Posterior vena cava (tissue), 2 donors: ENCODE measurements at regions not wholly inside any gene's neighbourhood (a gene's known extent, or its start where the extent isn't known, plus 50 kb on each side); places are given as distances from the start of the nearest gene placed in this dataset.

Experiments used
- DNase-seq: peaks from one replicate; pipeline ENCODE4 v3.0.0-alpha.2; 2020; ENCODE audit warnings: low spot score
- intact Hi-C, 2 donors: fragments of 100-400 bp; cut with DNase I; formaldehyde crosslinking; loops; one replicate each; pipeline versions ENCODE4 v1.14.1 to v1.14.2; 2022 to 2023
- donor health status: DM: yes; HTN: yes; CAD: no.
- donor health status: DM: yes; HTN: yes; CAD: no.

DNA sequence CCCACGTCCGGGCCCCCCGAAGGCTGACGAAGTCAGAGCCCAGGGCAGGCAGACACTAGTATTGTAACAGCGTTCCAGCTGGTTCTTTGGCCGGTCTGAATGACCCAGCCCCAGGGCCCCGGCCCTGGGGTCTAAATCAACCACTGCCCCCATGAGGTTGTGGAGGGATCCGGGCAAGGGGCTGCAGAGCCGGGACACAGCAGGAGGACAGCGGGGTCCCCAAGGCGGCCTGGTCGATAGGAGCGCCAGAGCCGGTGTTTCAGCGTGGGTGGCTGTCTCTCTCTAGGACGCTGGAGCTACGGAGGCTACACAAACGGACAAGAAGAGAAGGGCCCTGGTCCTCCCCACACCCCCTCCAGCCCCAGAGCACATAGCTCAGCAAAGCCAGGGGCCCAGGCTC, 101.8 kb downstream of the RBFOX3 start:
- no peak for DNase-seq
- intact Hi-C loops = no loop called here

DNA sequence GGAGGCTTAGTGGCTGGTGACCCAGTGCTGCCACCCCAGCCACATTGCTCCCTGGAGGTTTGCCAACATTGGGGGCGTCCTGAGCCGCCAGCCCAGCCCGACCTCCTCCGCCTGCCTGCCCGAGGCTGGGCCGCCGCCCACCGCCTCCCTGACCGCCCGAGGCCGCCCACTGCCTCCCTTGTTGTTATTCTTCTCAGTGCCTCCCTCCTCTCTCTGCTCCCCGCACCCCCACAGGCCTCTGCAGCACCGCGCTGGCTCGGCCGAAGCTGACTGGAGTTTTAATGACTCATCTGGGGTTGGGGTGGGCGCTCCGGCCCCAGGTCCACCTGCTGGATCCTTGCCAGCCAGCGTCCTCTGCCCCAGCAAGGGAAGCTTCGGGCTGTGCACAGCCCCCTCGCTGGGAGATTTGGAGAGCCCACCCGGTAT, 102.5 kb downstream of the RBFOX3 start:
- DNase-seq = no peak
- intact Hi-C loops = no loop called here

GRCh38 chr17:79506955-79507354, 103.9 kb downstream of the RBFOX3 start:
- intact Hi-C loops = no loop called here

DNA sequence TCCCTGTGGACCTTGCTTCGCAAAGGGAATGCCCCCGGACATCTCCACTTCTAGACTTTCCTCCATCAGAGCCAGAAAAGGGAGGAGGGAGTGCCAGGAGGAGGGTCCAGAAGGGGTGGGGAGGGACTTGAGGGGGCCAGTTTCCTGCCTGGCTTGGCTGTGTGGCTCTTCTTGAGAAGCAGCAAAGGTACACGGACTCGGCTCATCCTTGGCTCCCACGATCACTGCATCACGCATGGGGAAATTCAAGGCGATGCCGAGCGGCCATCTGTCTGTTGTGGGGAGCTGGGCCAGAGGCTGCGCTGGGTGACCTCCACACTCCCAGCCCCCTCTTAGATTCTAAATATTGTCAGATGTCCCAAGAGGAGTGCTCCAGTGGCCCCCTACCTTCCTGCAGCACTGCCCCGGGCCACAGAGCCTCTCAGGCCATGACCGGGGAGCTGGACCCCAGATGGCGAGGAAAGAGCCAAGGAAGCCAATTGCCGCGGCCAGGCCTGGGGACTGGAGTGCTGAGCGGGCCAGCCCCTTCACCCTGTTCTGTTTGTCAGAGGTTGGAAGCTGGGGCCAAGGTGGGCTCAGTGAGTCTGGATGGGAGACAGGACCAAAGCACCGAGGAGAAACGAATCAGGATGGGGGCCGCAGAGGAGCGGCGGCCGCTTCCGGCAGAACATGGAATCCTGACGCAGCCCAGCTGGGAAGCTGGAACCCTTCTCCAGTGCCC, 104.5 kb downstream of the RBFOX3 start:
- intact Hi-C loops = no loop called here
- DNase-seq = no peak

More at GRCh38 chr17:79506955-79507354, 103.9 kb downstream of the RBFOX3 start:
- no peak for DNase-seq

- DNase-seq = no peak
- intact Hi-C loops = no loop called here
Measured at GRCh38 chr17:79505199-79505598, 105.7 kb downstream of the RBFOX3 start.

GRCh38 chr17:79504181-79504605, 106.7 kb downstream of the RBFOX3 start:
- intact Hi-C loops = no loop called here
- DNase-seq = no peak

- intact Hi-C loops = no loop called here
Measured at GRCh38 chr17:79503126-79503839, 107.6 kb downstream of the RBFOX3 start.

GRCh38 chr17:79501910-79502309, 108.9 kb downstream of the RBFOX3 start:
- DNase-seq = no peak
- intact Hi-C loops = no loop called here

More at GRCh38 chr17:79503126-79503839, 107.6 kb downstream of the RBFOX3 start:
- DNase-seq = no peak

DNA sequence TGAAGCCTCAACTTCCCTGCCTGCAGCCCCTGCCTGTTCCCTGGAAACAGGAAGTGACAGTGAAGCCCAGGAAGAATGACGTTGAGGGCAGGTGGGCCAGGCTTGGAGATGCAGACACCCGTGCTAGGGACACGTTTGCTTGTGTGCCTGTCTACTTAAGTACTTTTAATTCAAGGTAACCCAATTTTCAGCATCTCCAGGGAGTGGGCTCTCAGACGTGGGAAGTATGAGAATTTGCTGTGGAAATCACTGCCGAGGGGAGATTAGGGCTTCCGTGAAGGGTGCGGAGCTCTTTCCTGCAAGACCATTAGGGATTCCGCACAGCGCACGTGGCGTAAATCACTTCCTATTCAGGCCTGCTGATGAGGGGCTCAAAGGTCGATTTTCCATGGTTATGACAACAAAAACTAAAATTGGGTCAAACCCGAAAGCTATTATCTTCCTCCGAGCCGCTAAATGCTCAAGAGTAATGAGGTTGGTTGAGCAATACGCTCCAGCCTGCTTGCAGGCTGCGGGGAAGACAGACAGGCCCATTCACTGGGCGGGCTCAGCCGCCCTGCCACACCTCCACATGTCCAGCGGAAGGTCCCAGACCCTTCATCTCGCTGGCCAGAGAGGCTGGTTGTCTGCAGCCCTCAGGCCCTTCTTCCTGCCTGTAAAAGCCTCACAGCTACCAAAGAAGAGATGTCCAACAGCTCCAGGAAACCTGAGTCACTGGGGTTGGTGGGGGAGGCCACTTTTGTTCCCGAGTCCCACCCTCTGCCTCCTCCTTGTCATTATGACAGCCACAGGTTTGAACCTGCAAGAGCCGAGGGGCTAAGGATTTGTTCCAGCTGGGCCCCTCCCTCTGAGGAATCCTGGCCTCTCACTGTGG, 109.9 kb downstream of the RBFOX3 start:
- DNase-seq = no peak
- intact Hi-C loops = no loop called here

GRCh38 chr17:79498854-79499253, 112.0 kb downstream of the RBFOX3 start:
- intact Hi-C loops = loop anchor here in 1 of 2 donors (5.0 kb wide), 1 partner anchor 712 kb away; no protein-coding TSS in a partner anchor
- no peak for DNase-seq

DNA sequence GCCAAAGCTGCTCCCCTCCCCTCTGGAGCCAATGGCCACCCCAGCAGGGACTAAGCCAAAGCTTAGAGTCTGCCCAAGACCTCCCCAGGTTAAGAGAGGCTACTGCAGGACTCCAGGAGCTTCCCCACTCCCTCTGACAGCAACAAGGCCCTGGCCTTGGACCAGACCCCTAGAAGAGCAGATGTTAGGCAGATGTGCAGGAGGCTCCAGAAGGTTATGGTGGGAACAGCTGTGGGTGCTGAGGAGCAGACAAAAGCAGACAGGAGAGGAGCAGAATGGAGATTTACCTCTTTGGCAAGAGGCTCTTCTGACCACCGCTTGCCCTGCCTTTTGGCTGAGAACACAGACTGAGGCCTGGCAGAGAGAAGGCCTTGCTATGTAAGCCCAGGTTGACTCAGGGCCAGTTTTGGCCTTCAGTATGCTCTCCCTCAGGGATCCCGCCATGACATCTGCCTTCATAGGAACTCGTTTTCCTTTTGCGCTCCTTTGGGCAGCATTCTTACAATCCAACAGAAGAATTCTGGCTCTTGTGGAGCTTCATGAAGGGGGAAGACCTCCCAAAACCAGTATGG, 113.0 kb downstream of the RBFOX3 start:
- intact Hi-C loops = loop anchor here in 1 of 2 donors (5.0 kb wide), 1 partner anchor 711 kb away; no protein-coding TSS in a partner anchor
- DNase-seq = no peak

GRCh38 chr17:79496422-79497005, 114.3 kb downstream of the RBFOX3 start:
- intact Hi-C loops = loop anchor here in 1 of 2 donors (5.0 kb wide), 1 partner anchor 709 kb away; no protein-coding TSS in a partner anchor
- DNase-seq = no peak

DNA sequence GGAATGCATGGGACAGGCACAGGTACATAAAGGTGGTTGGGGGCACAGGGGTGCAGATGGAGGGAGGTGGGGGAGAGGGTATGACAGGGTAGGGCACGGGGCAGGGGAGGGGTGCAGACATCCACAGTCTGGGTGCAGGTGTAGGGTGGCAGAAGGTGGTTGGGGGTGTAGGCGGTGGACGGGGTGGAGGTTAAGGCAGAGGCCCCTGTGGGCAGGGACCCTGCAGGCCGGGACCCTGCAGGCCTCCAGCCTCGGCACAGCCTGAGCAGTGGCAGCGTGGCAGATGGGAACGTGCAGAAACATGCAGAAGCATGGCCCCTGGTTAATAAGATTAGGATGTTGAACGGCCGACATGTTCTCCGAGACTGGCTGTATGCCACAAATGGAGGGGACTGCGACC, 115.2 kb downstream of the RBFOX3 start:
- DNase-seq = no peak
- intact Hi-C loops = loop anchor here in 1 of 2 donors (5.0 kb wide), 1 partner anchor 708 kb away; no protein-coding TSS in a partner anchor

DNA sequence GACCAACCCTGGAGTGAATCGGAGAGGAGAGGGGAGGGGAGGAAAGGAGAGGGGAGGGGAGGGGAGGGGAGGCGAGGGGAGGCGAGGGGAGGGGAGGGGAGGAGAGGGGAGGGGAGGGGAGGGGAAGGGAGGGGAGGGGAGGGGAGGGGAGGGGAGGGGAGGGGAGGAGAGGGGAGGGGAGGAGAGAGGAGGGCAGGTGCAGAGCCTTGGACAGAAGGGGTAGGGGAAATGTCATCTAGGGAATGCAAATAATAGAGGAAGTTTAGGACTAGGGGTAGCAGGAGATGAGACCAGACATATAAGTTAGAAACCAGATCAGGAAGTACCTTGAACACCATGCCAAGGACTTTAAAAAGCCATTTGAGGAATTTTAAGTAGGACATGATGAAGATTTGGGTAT, 119.8 kb downstream of the RBFOX3 start:
- DNase-seq = no peak
- intact Hi-C loops = no loop called here

DNA sequence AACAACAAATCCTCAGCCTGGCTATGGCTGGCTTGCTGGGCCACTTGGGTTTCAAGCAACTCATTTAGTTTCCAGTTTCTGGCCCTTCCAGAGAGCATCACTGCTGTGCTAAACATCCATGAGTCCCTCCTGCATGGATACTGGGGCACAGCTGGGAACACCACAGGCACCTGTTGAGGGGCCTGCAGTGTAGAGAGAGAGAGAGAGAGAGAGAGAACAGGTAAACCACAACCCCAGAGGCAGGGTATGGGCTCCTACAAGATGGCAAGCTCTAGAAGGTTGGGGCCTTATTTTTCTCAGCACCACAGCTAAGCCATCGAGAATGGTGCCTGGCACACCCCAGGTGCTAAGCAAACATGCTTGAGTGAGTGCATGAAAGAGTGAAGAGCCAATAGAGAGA, 120.3 kb downstream of the RBFOX3 start:
- DNase-seq = no peak
- intact Hi-C loops = no loop called here

DNA sequence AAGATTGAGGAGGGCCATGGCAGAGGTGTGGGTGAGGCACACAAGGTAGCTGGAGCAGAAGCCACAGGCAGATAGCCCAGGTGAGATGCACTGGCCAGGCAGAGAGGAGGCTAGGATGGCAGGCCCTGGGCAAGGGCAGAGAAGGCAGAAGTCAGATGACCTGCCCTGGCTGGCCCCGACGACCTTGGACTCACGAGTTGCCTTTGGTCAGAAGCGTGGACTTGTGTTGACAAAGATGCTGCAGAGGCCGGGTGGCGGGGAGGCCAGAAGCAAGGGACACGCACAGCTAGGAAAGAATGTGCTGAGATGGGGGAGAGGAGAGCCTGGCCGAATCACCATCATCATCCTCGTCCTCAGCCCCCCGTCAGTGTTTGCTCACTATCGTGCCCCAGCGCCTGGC, 123.7 kb downstream of the RBFOX3 start:
- no peak for DNase-seq
- intact Hi-C loops = no loop called here

DNA sequence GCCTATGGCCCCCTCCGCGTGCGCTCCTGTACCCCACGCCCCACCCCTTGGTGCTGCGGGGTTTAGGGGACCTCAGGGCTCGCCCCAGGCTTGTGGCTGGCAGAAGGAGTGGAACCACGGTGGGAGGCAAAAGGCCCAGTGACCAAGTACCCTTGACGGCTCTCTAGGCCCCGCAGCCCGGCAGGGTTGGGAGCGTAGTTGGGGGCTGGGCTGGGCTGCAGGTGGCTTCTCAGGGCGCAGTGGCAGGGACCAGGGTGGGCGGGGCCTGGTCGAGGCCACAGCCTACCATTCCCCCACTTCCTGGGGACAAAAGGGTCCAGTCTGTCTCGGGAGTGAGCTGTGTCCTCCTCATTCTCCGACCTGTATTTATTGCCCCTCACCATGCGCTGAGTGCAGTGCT, 124.9 kb downstream of the RBFOX3 start:
- no peak for DNase-seq
- intact Hi-C loops = no loop called here

- intact Hi-C loops = no loop called here
- DNase-seq = no peak
Measured at GRCh38 chr17:79485419-79485985, 125.3 kb downstream of the RBFOX3 start.
